Activated T-cell treated with anti-CD3 and anti-CD28 coated beads, Interleukin-2, amount 50 U/mL, for 4 hours (primary cell): ENCODE measurements at regions not wholly inside any gene's neighbourhood (a gene's known extent, or its start where the extent isn't known, plus 50 kb on each side); places are given as distances from the start of the nearest gene placed in this dataset.

Source experiments
- ATAC-seq, 2 donors: fragments of 200-7000 bp; cut with Tn5 transposase; one replicate each; pipeline ENCODE4 v1.10.0; 2021
- DNase-seq: peaks from one replicate; pipeline ENCODE4 v3.0.0-alpha.2; 2020
- H3K27me3 Mint-ChIP-seq: one replicate; pipeline ENCODE4 v1.8.0; 2021; ENCODE audit warnings: low read depth, mixed read lengths
- H3K36me3 Mint-ChIP-seq: one replicate; pipeline ENCODE4 v1.8.0; 2022; ENCODE audit warnings: mixed read lengths; ENCODE audit not compliant: insufficient read depth
- H3K4me1 Mint-ChIP-seq: one replicate; pipeline ENCODE4 v1.8.0; 2021; ENCODE audit warnings: low read depth, mixed read lengths
- H3K4me3 Mint-ChIP-seq: one replicate; pipeline ENCODE4 v1.8.0; 2021; ENCODE audit warnings: mild to moderate bottlenecking, moderate library complexity, mixed read lengths
- H3K9me3 Mint-ChIP-seq: one replicate; pipeline ENCODE4 v1.8.0; 2021; ENCODE audit warnings: mixed read lengths

- ATAC-seq, result no peak
- DNase-seq, result no peak
- no peak overlapping the region for H3K4me3 Mint-ChIP-seq
- no peaks in the 10 kb centered on the region for H3K4me1 Mint-ChIP-seq
- no peaks in the 10 kb centered on the region for H3K36me3 Mint-ChIP-seq
- H3K27me3 Mint-ChIP-seq, result no peaks in the 10 kb centered on the region
- peaks cover 3% of the 10 kb centered on the region for H3K9me3 Mint-ChIP-seq
Observed at GRCh38 chr6:81228912-81229555, 523.4 kb downstream of the TENT5A start.

GRCh38 chr6:81226957-81227356 lies 525.5 kb downstream of the TENT5A start:
- DNase-seq (no peak), ATAC-seq (no peak)
- H3K36me3 Mint-ChIP-seq, result no peaks in the 10 kb centered on the region
- H3K4me3 Mint-ChIP-seq, result no peak overlapping the region
- no peaks in the 10 kb centered on the region for H3K4me1 Mint-ChIP-seq
- peaks cover 6% of the 10 kb centered on the region for H3K9me3 Mint-ChIP-seq
- no peaks in the 10 kb centered on the region for H3K27me3 Mint-ChIP-seq

DNA sequence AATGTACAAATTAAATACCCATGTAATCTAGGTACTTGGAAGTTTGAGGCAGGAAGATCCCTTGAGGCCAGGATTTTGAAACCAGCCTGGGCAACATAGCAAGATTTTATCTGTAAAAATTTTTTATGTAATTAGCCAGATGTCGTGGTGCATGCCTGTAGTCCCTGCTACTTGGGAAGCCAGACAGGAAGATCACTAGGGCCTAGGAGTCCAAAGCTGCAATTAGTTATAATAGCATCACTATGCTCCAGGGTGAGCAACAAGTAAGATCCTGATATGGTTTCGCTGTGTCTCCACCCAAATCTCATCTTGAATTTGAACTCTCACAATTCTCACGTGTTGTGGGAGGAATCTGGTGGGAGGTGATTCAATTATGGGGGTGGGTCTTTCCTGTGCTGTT lies 535.8 kb downstream of the TENT5A start:
- Mint-ChIP-seq H3K9me3 (peaks cover 13% of the 10 kb centered on the region), H3K27me3 (no peaks in the 10 kb centered on the region), H3K4me1 (no peaks in the 10 kb centered on the region), H3K36me3 (no peaks in the 10 kb centered on the region), H3K4me3 (no peak overlapping the region)
- DNase-seq (no peak), ATAC-seq (no peak)

DNA sequence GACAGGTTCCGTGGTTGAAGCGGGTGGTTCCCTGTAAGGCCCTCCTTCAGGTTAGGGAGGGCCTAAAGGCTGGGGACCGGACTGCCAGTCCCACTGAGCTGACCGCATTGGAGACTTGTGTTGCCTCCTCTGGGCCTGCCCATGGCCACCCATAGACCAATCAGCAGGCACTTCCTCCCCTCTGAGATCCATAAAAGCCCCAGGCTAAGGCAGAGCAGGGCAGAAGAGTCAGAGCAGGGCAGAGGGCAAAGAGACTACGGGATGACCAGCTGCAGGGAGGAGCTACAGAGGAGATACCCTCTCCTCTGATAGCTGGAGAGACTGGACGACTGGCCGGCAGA lies 537.4 kb downstream of the TENT5A start:
- H3K27me3 Mint-ChIP-seq, result no peaks in the 10 kb centered on the region
- ATAC-seq (no peak), DNase-seq (no peak)
- H3K4me3 Mint-ChIP-seq, result no peak overlapping the region
- no peaks in the 10 kb centered on the region for H3K4me1 Mint-ChIP-seq
- peaks cover 17% of the 10 kb centered on the region for H3K9me3 Mint-ChIP-seq
- H3K36me3 Mint-ChIP-seq, result no peaks in the 10 kb centered on the region

DNA sequence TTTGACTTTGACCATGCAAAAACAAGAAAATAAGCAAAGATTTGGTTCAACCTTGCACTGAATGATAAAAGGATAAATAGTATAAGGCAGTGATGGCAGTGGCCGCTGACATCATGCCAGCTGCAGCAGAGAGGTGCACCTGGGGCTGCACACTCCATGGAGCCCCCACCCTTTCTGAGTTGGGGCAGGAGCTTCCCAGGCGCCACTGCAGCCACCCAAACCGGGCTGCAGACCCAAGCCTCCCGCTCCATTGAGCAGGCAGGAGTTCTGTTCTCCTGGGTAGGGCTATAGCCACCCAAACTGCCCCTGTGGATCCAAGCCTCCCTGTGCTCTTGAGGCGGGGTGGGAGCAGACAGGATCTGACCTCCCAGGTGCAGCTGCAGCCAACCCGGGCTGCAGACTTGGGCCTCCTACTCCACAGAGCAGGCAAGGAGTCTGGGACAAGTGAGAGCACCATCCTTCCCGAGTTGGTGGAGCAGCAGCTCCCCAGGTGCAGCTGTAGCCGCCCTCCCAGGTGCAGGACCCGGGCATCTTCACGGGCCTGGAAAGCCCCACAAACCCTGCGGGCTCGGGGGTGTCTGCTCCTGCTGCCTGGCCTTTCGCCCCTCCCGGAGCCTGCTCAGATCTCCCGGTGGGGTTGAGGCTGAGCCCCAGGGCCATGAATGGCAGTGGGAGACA lies 537.9 kb downstream of the TENT5A start:
- Mint-ChIP-seq H3K9me3 (peaks cover 17% of the 10 kb centered on the region), H3K4me1 (no peaks in the 10 kb centered on the region), H3K4me3 (no peak overlapping the region), H3K36me3 (no peaks in the 10 kb centered on the region), H3K27me3 (no peaks in the 10 kb centered on the region)
- no peak for DNase-seq
- no peak for ATAC-seq

DNA sequence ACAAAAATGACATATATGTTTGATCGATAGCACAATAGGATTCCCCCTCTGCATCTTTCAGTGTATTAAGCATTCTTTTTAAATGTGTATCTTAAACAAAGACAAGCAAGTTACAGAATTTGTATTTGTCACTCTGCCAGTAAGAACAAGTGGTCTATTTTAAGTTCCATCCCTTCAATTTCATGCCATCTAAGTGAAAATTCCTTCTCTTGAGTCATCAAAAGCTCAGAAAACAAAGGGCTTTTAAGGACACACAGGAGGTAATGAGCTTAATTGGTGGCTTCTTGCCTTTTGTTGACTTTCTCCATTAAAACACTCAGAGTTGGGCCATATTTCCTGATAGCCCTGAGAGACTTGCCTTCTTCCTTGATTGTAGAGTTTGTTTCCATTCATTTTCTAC lies 547.8 kb downstream of the TENT5A start:
- no peaks in the 10 kb centered on the region for H3K27me3 Mint-ChIP-seq
- ATAC-seq (no peak), DNase-seq (no peak)
- H3K9me3 Mint-ChIP-seq, result peaks cover 4% of the 10 kb centered on the region
- H3K4me3 Mint-ChIP-seq, result no peak overlapping the region
- H3K36me3 Mint-ChIP-seq, result no peaks in the 10 kb centered on the region
- no peaks in the 10 kb centered on the region for H3K4me1 Mint-ChIP-seq

GRCh38 chr6:81194374-81194773 lies 558.1 kb downstream of the TENT5A start:
- ATAC-seq (no peak), DNase-seq (no peak)
- H3K9me3 Mint-ChIP-seq, result peaks cover 10% of the 10 kb centered on the region
- H3K4me1 Mint-ChIP-seq, result no peaks in the 10 kb centered on the region
- H3K36me3 Mint-ChIP-seq, result no peaks in the 10 kb centered on the region
- no peaks in the 10 kb centered on the region for H3K27me3 Mint-ChIP-seq
- no peak overlapping the region for H3K4me3 Mint-ChIP-seq

- no peaks in the 10 kb centered on the region for H3K9me3 Mint-ChIP-seq
- ATAC-seq, result no peak
- no peaks in the 10 kb centered on the region for H3K36me3 Mint-ChIP-seq
- no peak for DNase-seq
- H3K4me1 Mint-ChIP-seq, result no peaks in the 10 kb centered on the region
- H3K27me3 Mint-ChIP-seq, result no peaks in the 10 kb centered on the region
- no peak overlapping the region for H3K4me3 Mint-ChIP-seq
Observed at GRCh38 chr6:81172056-81172740, 580.3 kb downstream of the TENT5A start.

DNA sequence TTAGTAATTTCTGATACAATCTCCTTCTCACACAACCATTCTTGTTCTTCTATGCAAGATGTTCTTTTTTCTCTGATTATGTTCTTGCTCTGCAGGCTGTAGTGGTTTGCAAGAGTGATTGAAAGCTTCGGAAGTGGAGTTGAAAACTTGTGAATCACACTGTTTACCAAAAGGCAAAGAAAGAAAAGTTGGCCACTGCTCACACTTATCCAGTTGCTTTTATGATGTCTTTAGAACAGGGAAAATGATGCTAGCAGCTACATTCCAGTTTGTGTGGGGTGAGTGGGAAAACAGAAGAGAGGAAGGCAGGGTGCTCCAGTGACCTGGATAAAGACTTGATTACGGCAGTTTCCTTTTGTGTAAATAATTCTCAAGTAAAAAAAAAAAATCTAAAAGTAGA lies 583.3 kb downstream of the TENT5A start:
- Mint-ChIP-seq H3K9me3 (no peaks in the 10 kb centered on the region), H3K4me3 (no peak overlapping the region), H3K36me3 (no peaks in the 10 kb centered on the region), H3K27me3 (no peaks in the 10 kb centered on the region), H3K4me1 (no peaks in the 10 kb centered on the region)
- no peak for ATAC-seq
- DNase-seq, result no peak

DNA sequence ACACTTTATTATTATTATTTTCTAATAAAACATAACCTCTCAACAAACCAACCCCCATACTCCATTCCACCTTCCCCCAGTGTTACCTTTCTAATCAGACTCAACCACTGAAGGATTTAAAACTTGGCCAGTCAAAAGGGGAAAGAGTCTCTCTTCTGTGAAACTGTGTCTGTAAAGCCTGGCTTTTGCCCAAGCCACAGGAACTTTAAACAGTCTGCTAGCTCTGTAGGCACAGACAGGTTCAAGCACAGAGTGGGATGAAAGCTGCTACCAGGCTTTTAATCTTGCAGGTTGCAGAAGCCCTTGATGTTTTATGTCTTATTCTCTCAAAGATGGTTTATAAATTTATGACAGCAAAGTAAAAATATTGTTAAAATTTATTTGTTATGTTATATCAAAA lies 585.7 kb downstream of the TENT5A start:
- Mint-ChIP-seq H3K4me3 (no peak overlapping the region), H3K9me3 (no peaks in the 10 kb centered on the region), H3K36me3 (no peaks in the 10 kb centered on the region), H3K4me1 (no peaks in the 10 kb centered on the region), H3K27me3 (no peaks in the 10 kb centered on the region)
- ATAC-seq (no peak), DNase-seq (no peak)

DNA sequence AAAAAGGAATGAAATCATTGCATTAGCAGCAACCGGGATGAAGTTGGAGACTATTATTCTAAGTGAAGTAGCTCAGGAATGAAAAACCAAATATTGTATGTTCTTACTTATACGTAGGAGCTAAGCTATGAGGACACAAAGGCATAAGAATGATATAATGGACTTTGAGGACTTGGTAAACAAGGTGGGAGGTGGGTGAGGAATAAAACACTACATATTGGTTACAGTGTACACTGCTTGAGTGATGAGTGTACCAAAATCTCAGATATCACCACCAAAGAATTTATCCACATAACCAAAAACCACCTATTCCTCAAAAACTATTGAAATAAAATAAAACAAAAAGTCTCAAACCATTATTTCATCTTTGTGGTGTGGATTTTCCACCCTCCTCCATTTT lies 593.5 kb downstream of the TENT5A start:
- DNase-seq (no peak), ATAC-seq (no peak)
- Mint-ChIP-seq H3K4me3 (no peak overlapping the region), H3K36me3 (no peaks in the 10 kb centered on the region), H3K9me3 (peaks cover 6% of the 10 kb centered on the region), H3K27me3 (no peaks in the 10 kb centered on the region), H3K4me1 (no peaks in the 10 kb centered on the region)

- no peaks in the 10 kb centered on the region for H3K4me1 Mint-ChIP-seq
- no peak overlapping the region for H3K4me3 Mint-ChIP-seq
- no peak for ATAC-seq
- no peak for DNase-seq
- H3K9me3 Mint-ChIP-seq, result peaks cover 20% of the 10 kb centered on the region
- no peaks in the 10 kb centered on the region for H3K36me3 Mint-ChIP-seq
- no peaks in the 10 kb centered on the region for H3K27me3 Mint-ChIP-seq
Observed at GRCh38 chr6:81148751-81149150, 603.7 kb downstream of the TENT5A start.

GRCh38 chr6:81145506-81145905 lies 607.0 kb downstream of the TENT5A start:
- no peak for ATAC-seq
- H3K4me3 Mint-ChIP-seq, result no peak overlapping the region
- no peaks in the 10 kb centered on the region for H3K27me3 Mint-ChIP-seq
- H3K4me1 Mint-ChIP-seq, result no peaks in the 10 kb centered on the region
- H3K9me3 Mint-ChIP-seq, result no peaks in the 10 kb centered on the region
- DNase-seq, result no peak
- H3K36me3 Mint-ChIP-seq, result no peaks in the 10 kb centered on the region

- no peaks in the 10 kb centered on the region for H3K9me3 Mint-ChIP-seq
- no peaks in the 10 kb centered on the region for H3K27me3 Mint-ChIP-seq
- H3K4me3 Mint-ChIP-seq, result no peak overlapping the region
- DNase-seq (no peak), ATAC-seq (no peak)
- H3K36me3 Mint-ChIP-seq, result no peaks in the 10 kb centered on the region
- no peaks in the 10 kb centered on the region for H3K4me1 Mint-ChIP-seq
Observed at GRCh38 chr6:81144346-81144745, 608.1 kb downstream of the TENT5A start.

- no peaks in the 10 kb centered on the region for H3K36me3 Mint-ChIP-seq
- H3K4me3 Mint-ChIP-seq, result no peak overlapping the region
- H3K27me3 Mint-ChIP-seq, result no peaks in the 10 kb centered on the region
- ATAC-seq (no peak), DNase-seq (no peak)
- peaks cover 4% of the 10 kb centered on the region for H3K9me3 Mint-ChIP-seq
- H3K4me1 Mint-ChIP-seq, result no peaks in the 10 kb centered on the region
Observed at GRCh38 chr6:81138236-81138635, 614.2 kb downstream of the TENT5A start.
